HepG2 (cell line): ENCODE measurements at regions not wholly inside any gene's neighbourhood (a gene's known extent, or its start where the extent isn't known, plus 50 kb on each side); places are given as distances from the start of the nearest gene placed in this dataset.

Source experiments
- CTCF ChIP-seq: sonication (generic); formaldehyde crosslinking; IDR thresholded peaks from 2 replicates; pipeline ENCODE4 v1.5.0; 2020; ENCODE audit warnings: mild to moderate bottlenecking, missing genetic modification reagents, moderate library complexity
- EP300 ChIP-seq, 3 experiments: sonication (generic) in 1 of 3; formaldehyde crosslinking in 1 of 3; IDR thresholded peaks; 2 replicates each; pipeline versions ENCODE4 v1.5.1 to v1.6.1; 2011 to 2020; ENCODE audit warnings: low read depth in 2 of 3, low read length in 2 of 3, borderline replicate concordance in 1 of 3, improper control_type of control experiment in 1 of 3, mild to moderate bottlenecking in 1 of 3, missing genetic modification reagents in 1 of 3, moderate library complexity in 1 of 3
- ETV6 ChIP-seq: sonication (generic); formaldehyde crosslinking; conservative IDR thresholded peaks from 2 replicates; pipeline ENCODE4 v1.4.0; 2020; ENCODE audit warnings: missing genetic modification reagents
- GATAD2A ChIP-seq: IDR thresholded peaks from 2 replicates; pipeline ENCODE4 v1.6.1; 2016
- HCFC1 ChIP-seq: fragments of 150-350 bp; IDR thresholded peaks from 2 replicates; pipeline ENCODE4 v1.6.1; 2014; ENCODE audit warnings: low read depth, low read length
- KMT2A ChIP-seq: sonication (generic); formaldehyde crosslinking; IDR thresholded peaks from 2 replicates; pipeline ENCODE4 v1.4.0; 2020; ENCODE audit warnings: missing genetic modification reagents
- KMT2B ChIP-seq: IDR thresholded peaks from 2 replicates; pipeline ENCODE4 v1.6.1; 2016; ENCODE audit warnings: missing genetic modification reagents, missing compliant biosample characterization
- NCOA1 ChIP-seq: sonication (generic); formaldehyde crosslinking; IDR thresholded peaks from 2 replicates; pipeline ENCODE4 v1.9.0; 2021; ENCODE audit warnings: missing genetic modification reagents
- NR3C1 ChIP-seq: sonication (generic); formaldehyde crosslinking; IDR thresholded peaks from 2 replicates; pipeline ENCODE4 v1.4.0; 2020; ENCODE audit warnings: missing genetic modification reagents
- POLR2AphosphoS5 ChIP-seq: IDR thresholded peaks from 2 replicates; pipeline ENCODE4 v1.6.1; 2012; ENCODE audit warnings: low read depth, low read length
- RORA ChIP-seq: sonication (generic); formaldehyde crosslinking; IDR thresholded peaks from 2 replicates; pipeline ENCODE4 v1.5.0; 2020; ENCODE audit warnings: mild to moderate bottlenecking, missing genetic modification reagents, moderate library complexity
- TAF1 ChIP-seq: sonication (generic); formaldehyde crosslinking; IDR thresholded peaks from 2 replicates; pipeline ENCODE4 v1.4.0; 2020; ENCODE audit warnings: missing genetic modification reagents
- ZNF563 ChIP-seq: sonication (generic); formaldehyde crosslinking; IDR thresholded peaks from 2 replicates; pipeline ENCODE4 v1.8.0; 2022; ENCODE audit warnings: mild to moderate bottlenecking, moderate library complexity, missing genetic modification reagents

DNA sequence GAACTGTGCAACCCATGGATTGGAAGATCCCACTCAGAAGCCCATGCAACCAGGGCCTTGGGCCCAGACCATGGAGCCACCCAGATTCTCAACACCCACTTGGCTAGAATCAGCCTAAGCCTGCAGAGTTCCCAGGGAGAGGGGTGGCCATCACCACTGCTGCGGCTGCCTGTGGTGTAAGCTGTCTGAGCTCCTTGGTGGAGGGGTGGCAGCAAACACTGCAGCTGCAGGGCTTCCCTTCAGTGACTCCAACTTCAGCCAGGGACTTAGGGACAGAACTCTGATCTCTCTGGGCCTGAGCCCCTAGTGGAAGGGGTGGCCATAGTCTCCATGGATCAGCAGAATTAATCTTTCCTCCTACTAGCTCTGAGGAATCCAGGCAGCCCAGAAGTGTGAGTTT is 72.5 kb downstream of the RAD51AP2 start:
- TF ChIP-seq HCFC1 (no peak), CTCF (no peak), KMT2A (CRISPR knock-in tag) (no peak), POLR2AphosphoS5 (no peak), GATAD2A (CRISPR knock-in tag) (no peak), NR3C1 (CRISPR knock-in tag) (no peak), RORA (CRISPR knock-in tag) (no peak), TAF1 (CRISPR knock-in tag) (no peak), EP300 (IDR thresholded peaks at IDR 0.05; ENCODE audit: low read depth in 2 of 2, low read length in 2 of 2) (no peak), EP300 (CRISPR knock-in tag; IDR thresholded peaks at IDR 0.05; ENCODE audit: borderline replicate concordance) (no peak), ZNF563 (CRISPR knock-in tag) (no peak), ETV6 (CRISPR knock-in tag) (no peak), KMT2B (no peak), NCOA1 (CRISPR knock-in tag) (no peak)
